ENCODE measurements at regions not wholly inside any gene's neighbourhood (a gene's known extent, or its start where the extent isn't known, plus 50 kb on each side); places are given as distances from the start of the nearest gene placed in this dataset.

DNA sequence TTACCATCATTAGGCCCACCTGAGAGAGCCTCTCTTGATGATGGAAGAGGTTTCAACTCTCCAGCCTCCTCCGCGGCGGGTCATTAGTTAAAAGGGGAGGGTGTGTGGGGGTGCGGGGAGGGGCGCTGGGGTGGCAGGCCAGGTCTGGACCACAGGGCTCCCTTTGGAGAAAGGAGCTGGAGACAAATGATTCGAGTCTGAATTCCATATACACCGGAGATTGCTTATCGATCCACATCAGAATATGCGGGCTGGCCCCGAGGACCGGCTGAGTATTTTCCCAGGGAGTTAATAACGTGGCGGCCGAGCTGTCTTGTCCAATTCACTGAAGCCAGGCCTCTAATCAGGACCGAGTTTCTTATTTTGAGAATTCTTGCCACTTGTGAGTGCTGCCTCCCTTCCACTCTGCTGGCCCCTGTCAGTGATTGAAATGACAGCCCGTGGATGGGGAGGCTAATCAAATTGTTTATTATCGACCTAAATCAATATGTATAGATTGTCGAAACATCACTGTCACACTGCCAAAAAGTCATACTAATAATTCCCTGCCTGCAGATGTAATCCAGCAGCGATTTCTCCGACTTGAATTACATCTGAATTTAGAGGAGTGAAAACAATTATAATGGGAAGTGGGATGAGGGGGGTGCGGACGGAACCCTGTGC, 202.7 kb downstream of the SALL1 start:
- H3K4me3 ChIP-seq (ENCODE audit: low read length): no peak overlapping the region
- peaks cover 12% of the 10 kb centered on the region for H3K27me3 Mint-ChIP-seq
- ATAC-seq (ENCODE audit: poor library complexity): no peak
- H3K27ac ChIP-seq (ENCODE audit: low read depth in 1 of 2, low read length in 2 of 2): no peak overlapping the region
- no peak overlapping the region for H3K4me3 Mint-ChIP-seq
- no peaks in the 10 kb centered on the region for H3K4me1 ChIP-seq (ENCODE audit: insufficient read depth, low read length)
- TF ChIP-seq, protein P1, sequence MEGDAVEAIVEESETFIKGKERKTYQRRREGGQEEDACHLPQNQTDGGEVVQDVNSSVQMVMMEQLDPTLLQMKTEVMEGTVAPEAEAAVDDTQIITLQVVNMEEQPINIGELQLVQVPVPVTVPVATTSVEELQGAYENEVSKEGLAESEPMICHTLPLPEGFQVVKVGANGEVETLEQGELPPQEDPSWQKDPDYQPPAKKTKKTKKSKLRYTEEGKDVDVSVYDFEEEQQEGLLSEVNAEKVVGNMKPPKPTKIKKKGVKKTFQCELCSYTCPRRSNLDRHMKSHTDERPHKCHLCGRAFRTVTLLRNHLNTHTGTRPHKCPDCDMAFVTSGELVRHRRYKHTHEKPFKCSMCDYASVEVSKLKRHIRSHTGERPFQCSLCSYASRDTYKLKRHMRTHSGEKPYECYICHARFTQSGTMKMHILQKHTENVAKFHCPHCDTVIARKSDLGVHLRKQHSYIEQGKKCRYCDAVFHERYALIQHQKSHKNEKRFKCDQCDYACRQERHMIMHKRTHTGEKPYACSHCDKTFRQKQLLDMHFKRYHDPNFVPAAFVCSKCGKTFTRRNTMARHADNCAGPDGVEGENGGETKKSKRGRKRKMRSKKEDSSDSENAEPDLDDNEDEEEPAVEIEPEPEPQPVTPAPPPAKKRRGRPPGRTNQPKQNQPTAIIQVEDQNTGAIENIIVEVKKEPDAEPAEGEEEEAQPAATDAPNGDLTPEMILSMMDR (IDR thresholded peaks at IDR 0.05): no peak
- no peaks in the 10 kb centered on the region for H3K36me3 ChIP-seq (ENCODE audit: insufficient read depth, low read length)
- H3K27ac Mint-ChIP-seq: no peak overlapping the region
- H3K4me1 Mint-ChIP-seq (ENCODE audit: low read depth): no peaks in the 10 kb centered on the region
- POLR2A ChIA-PET: no interaction called here
- H3K27me3 ChIP-seq (ENCODE audit: control insufficient read depth in 1 of 2, insufficient read depth in 2 of 2, low read length in 2 of 2): peaks cover 0 to 2% of the 10 kb centered on the region in 2 experiments
- CTCF ChIA-PET: no interaction called here
- intact Hi-C loops (cut with DNase I, micrococcal nuclease): no loop called here
- H3K9me3 ChIP-seq (ENCODE audit: control insufficient read depth in 1 of 2, insufficient read depth in 1 of 2, low read length in 2 of 2): peaks cover 0 to 4% of the 10 kb centered on the region in 2 experiments
- no peaks in the 10 kb centered on the region for H3K36me3 Mint-ChIP-seq (ENCODE audit: low read depth)
- no peak for DNase-seq
- H3K9me3 Mint-ChIP-seq: no peaks in the 10 kb centered on the region

DNA sequence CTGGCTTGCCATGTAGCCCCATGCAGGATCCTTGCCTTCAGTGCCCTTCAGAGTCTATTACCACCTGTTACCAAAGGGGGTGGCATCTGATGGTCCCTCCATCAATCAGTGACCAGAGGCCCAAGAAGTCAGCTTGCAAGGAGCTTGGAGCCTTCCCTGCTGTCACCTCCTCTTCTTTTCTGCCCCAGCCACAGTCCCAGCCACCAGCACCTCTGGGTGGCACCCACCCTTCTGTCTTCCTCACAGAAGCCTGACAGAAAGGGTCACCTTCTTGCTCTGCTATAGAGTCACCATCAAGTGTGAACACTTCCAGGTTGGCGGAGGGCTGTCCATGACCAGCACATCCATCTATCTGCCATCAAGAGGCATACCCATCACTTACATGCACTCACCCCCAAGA, 203.2 kb downstream of the SALL1 start:
- Histone ChIP-seq H3K27me3 (ENCODE audit: control insufficient read depth in 1 of 2, insufficient read depth in 2 of 2, low read length in 2 of 2) (peaks cover 0 to 2% of the 10 kb centered on the region in 2 experiments), H3K9me3 (ENCODE audit: control insufficient read depth in 1 of 2, insufficient read depth in 1 of 2, low read length in 2 of 2) (peaks cover 0 to 4% of the 10 kb centered on the region in 2 experiments), H3K4me1 (ENCODE audit: insufficient read depth, low read length) (no peaks in the 10 kb centered on the region), H3K36me3 (ENCODE audit: insufficient read depth, low read length) (no peaks in the 10 kb centered on the region), H3K27ac (ENCODE audit: low read depth in 1 of 2, low read length in 2 of 2) (no peak overlapping the region), H3K4me3 (ENCODE audit: low read length) (no peak overlapping the region)
- TF ChIP-seq, protein P1 (IDR thresholded peaks at IDR 0.05): no peak
- no peak overlapping the region for H3K4me3 Mint-ChIP-seq
- no peaks in the 10 kb centered on the region for H3K36me3 Mint-ChIP-seq (ENCODE audit: low read depth)
- DNase-seq (no peak), ATAC-seq (ENCODE audit: poor library complexity) (no peak)
- H3K27ac Mint-ChIP-seq: no peak overlapping the region
- CTCF ChIA-PET: no interaction called here
- H3K4me1 Mint-ChIP-seq (ENCODE audit: low read depth): no peaks in the 10 kb centered on the region
- no peaks in the 10 kb centered on the region for H3K9me3 Mint-ChIP-seq
- peaks cover 7% of the 10 kb centered on the region for H3K27me3 Mint-ChIP-seq
- POLR2A ChIA-PET: no interaction called here
- intact Hi-C loops (cut with DNase I, micrococcal nuclease): no loop called here

DNA sequence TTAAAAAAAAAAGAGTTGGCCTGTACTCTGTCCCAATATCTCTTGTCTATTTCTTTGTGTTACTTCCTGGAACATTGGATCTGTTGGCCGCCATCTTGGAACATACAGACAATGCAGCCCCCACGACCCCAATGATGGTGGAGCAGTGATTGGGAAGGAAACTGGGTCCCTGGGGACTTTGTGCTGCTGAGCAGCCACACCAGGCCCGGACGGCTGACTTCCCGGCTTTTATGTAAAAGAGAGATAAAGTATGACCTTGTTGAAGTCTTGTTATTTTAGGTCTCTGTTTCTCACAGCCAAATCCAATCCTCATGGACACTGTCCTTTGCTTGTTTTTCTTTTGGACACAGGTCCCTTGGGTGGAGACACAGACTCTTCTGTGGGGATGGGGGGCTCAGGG, 204.5 kb downstream of the SALL1 start:
- ChIA-PET CTCF (no interaction called here), POLR2A (no interaction called here)
- Mint-ChIP-seq H3K9me3 (no peaks in the 10 kb centered on the region), H3K36me3 (ENCODE audit: low read depth) (no peaks in the 10 kb centered on the region), H3K4me3 (no peak overlapping the region), H3K27ac (no peak overlapping the region), H3K27me3 (no peaks in the 10 kb centered on the region), H3K4me1 (ENCODE audit: low read depth) (no peaks in the 10 kb centered on the region)
- TF ChIP-seq, protein P1 (IDR thresholded peaks at IDR 0.05): no peak
- no peak overlapping the region for H3K27ac ChIP-seq (ENCODE audit: low read depth in 1 of 2, low read length in 2 of 2)
- H3K4me1 ChIP-seq (ENCODE audit: insufficient read depth, low read length): no peaks in the 10 kb centered on the region
- ATAC-seq (ENCODE audit: poor library complexity) (no peak), DNase-seq (no peak)
- H3K9me3 ChIP-seq (ENCODE audit: control insufficient read depth in 1 of 2, insufficient read depth in 1 of 2, low read length in 2 of 2): peaks cover 0 to 4% of the 10 kb centered on the region in 2 experiments
- H3K36me3 ChIP-seq (ENCODE audit: insufficient read depth, low read length): no peaks in the 10 kb centered on the region
- H3K27me3 ChIP-seq (ENCODE audit: control insufficient read depth in 1 of 2, insufficient read depth in 2 of 2, low read length in 2 of 2): peaks cover 0 to 2% of the 10 kb centered on the region in 2 experiments
- no peak overlapping the region for H3K4me3 ChIP-seq (ENCODE audit: low read length)
- intact Hi-C loops (cut with DNase I, micrococcal nuclease): no loop called here
